Calu3 (cell line): ENCODE measurements at regions not wholly inside any gene's neighbourhood (a gene's known extent, or its start where the extent isn't known, plus 50 kb on each side); places are given as distances from the start of the nearest gene placed in this dataset.

Experiments used
- BruUV-seq: library from RNA; stranded (reverse); fragments of 400-500 nt; replicated peaks from 2 replicates; lab custom pipeline; 2021; lab: Mats Ljungman, UMichigan
- CTCF ChIA-PET: fragments of 300-600 bp; sonication (Branson Sonifier 250); formaldehyde crosslinking; loops from one replicate; lab custom pipeline; 2022; ENCODE audit warnings: antibody characterized with exemption; lab: Charles Lee
- DNase-seq: peaks from one replicate; pipeline ENCODE4 v3.0.0; 2022
- H3K27ac Mint-ChIP-seq: one replicate; pipeline ENCODE4 v1.8.0; 2022; ENCODE audit warnings: mixed read lengths; ENCODE audit not compliant: unreplicated experiment
- H3K27me3 Mint-ChIP-seq: one replicate; pipeline ENCODE4 v1.8.0; 2022; ENCODE audit warnings: mixed read lengths; ENCODE audit not compliant: unreplicated experiment
- H3K36me3 Mint-ChIP-seq: one replicate; pipeline ENCODE4 v1.8.0; 2022; ENCODE audit warnings: mild to moderate bottlenecking, moderate library complexity, mixed read lengths; ENCODE audit not compliant: insufficient read depth, unreplicated experiment
- H3K4me1 Mint-ChIP-seq: one replicate; pipeline ENCODE4 v1.8.0; 2022; ENCODE audit warnings: mild to moderate bottlenecking, low read depth, mixed read lengths; ENCODE audit not compliant: unreplicated experiment
- H3K4me3 Mint-ChIP-seq: one replicate; pipeline ENCODE4 v1.8.0; 2022; ENCODE audit warnings: mild to moderate bottlenecking, low read depth, moderate library complexity, mixed read lengths; ENCODE audit not compliant: unreplicated experiment
- H3K9me3 Mint-ChIP-seq: one replicate; pipeline ENCODE4 v1.8.0; 2022; ENCODE audit warnings: low read depth, mixed read lengths; ENCODE audit not compliant: unreplicated experiment
- CTCF ChIP-seq: fragments of 200-600 bp; IDR thresholded peaks from one replicate; pipeline ENCODE4 v1.8.0; 2022; ENCODE audit warnings: antibody characterized with exemption; ENCODE audit not compliant: unreplicated experiment
- intact Hi-C: fragments of 100-400 bp; cut with micrococcal nuclease; formaldehyde crosslinking; loops from one replicate; pipeline ENCODE4 v1.10.0; 2022; ENCODE audit not compliant: unreplicated experiment

DNA sequence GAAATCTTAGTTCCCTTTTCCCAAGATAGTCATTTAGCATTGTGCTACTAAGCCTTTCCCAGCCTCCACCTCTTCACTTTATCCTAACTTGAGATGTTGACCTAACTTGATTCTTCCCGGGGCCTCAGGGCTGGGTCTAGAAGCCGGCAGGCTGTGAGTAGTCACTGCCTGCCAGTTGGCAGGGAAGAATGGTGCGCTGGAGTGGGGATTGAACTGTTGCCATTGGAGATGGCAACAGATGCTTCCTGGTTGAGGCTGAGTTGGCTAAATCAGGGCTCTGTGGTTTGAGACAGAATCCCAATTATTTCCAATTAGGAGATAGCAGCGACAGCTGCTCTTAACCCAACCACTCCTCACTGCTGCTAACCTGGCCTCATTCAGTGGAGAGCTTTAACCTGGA, 343.1 kb downstream of the BRINP1 start:
- no peaks in the 10 kb centered on the region for H3K4me1 Mint-ChIP-seq
- H3K9me3 Mint-ChIP-seq: peaks cover 10% of the 10 kb centered on the region
- H3K4me3 Mint-ChIP-seq: no peak overlapping the region
- no peak for TF ChIP-seq CTCF
- BruUV-seq: no TSS peak
- no peaks in the 10 kb centered on the region for H3K36me3 Mint-ChIP-seq
- intact Hi-C loops: no loop called here
- no peak overlapping the region for H3K27ac Mint-ChIP-seq
- CTCF ChIA-PET: no interaction called here
- DNase-seq: no peak
- H3K27me3 Mint-ChIP-seq: no peaks in the 10 kb centered on the region

GRCh38 chr9:119027901-119028699, 341.1 kb downstream of the BRINP1 start:
- no peak overlapping the region for H3K4me3 Mint-ChIP-seq
- H3K27me3 Mint-ChIP-seq: no peaks in the 10 kb centered on the region
- H3K9me3 Mint-ChIP-seq: peaks cover 15% of the 10 kb centered on the region
- no peaks in the 10 kb centered on the region for H3K4me1 Mint-ChIP-seq
- no peaks in the 10 kb centered on the region for H3K36me3 Mint-ChIP-seq
- DNase-seq: no peak
- BruUV-seq: no TSS peak
- CTCF ChIA-PET: no interaction called here
- intact Hi-C loops: no loop called here
- no peak for TF ChIP-seq CTCF
- no peak overlapping the region for H3K27ac Mint-ChIP-seq

DNA sequence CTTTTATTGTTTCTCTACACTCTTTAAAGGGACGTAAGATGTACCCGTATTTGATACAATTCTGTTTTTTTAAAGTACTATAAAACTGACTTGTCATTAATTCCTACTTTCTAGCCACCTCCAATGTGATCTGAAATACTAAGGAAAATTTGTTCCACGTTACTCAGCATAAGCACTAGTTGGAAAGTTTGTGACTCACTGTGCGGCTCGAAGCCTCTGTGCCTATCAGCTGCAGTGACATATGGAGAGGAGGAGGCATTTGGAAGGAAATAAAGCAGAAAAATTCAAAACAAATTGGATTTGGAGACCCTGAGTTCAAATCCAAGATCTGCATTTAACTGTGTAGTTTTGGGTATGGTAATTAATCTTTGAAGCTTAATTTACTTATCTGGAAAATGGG, 339.3 kb downstream of the BRINP1 start:
- H3K4me3 Mint-ChIP-seq: no peak overlapping the region
- H3K4me1 Mint-ChIP-seq: no peaks in the 10 kb centered on the region
- BruUV-seq: no TSS peak
- intact Hi-C loops: no loop called here
- CTCF ChIA-PET: no interaction called here
- no peak for TF ChIP-seq CTCF
- DNase-seq: no peak
- H3K27me3 Mint-ChIP-seq: no peaks in the 10 kb centered on the region
- peaks cover 13% of the 10 kb centered on the region for H3K9me3 Mint-ChIP-seq
- H3K36me3 Mint-ChIP-seq: no peaks in the 10 kb centered on the region
- no peak overlapping the region for H3K27ac Mint-ChIP-seq

DNA sequence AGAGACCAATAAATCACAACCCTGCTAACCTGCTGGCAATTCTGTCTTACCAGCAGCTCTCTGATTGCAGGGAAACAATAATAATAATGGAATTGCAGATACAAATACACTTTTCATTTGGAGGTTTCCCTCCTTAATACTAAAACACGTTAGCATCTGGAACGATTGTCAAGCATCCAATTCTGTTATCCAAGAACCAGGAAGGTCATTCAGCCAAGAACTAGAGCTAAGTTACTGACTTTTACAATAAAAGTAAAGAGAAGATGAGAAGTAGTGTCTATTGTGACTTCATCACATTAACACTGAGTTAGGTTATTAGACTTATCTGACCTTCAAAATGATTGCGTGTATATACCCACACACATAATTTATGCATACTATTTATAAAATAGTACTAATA, 335.6 kb downstream of the BRINP1 start:
- intact Hi-C loops: no loop called here
- no peaks in the 10 kb centered on the region for H3K27me3 Mint-ChIP-seq
- CTCF ChIA-PET: no interaction called here

More for the DNA sequence above, 335.6 kb downstream of the BRINP1 start:
- Mint-ChIP-seq H3K4me3 (no peak overlapping the region), H3K27ac (no peak overlapping the region), H3K4me1 (no peaks in the 10 kb centered on the region), H3K9me3 (peaks cover 7% of the 10 kb centered on the region), H3K36me3 (no peaks in the 10 kb centered on the region)
- no peak for TF ChIP-seq CTCF
- no peak for DNase-seq
- no TSS peak for BruUV-seq
